Testis (tissue), 2 donors: ENCODE measurements at regions not wholly inside any gene's neighbourhood (a gene's known extent, or its start where the extent isn't known, plus 50 kb on each side); places are given as distances from the start of the nearest gene placed in this dataset.
A peak's percentile ranks its signal among the peaks of the same experiment; 100 is the strongest.

Source experiments
- DNase-seq: peaks from one replicate; pipeline ENCODE4 v3.0.0-alpha.2; 2019
- H3K27ac ChIP-seq, 2 donors: fragments of 200-600 bp; sonication (generic); one replicate each; pipeline ENCODE4 v1.5.1; 2019
- H3K27me3 ChIP-seq: fragments of 200-600 bp; sonication (generic); one replicate; pipeline ENCODE4 v1.5.1; 2019
- H3K36me3 ChIP-seq: fragments of 200-600 bp; sonication (generic); one replicate; pipeline ENCODE4 v1.5.1; 2017; ENCODE audit warnings: low read depth; ENCODE audit errors: missing control alignments
- H3K4me1 ChIP-seq: fragments of 200-600 bp; sonication (generic); one replicate; pipeline ENCODE4 v1.5.1; 2019
- H3K4me3 ChIP-seq, 2 donors: fragments of 200-600 bp; sonication (generic); one replicate each; pipeline ENCODE4 v1.5.1; 2017 to 2019
- H3K9me3 ChIP-seq: fragments of 200-600 bp; sonication (generic); one replicate; pipeline ENCODE4 v1.5.1; 2017
- POLR2A ChIP-seq: fragments of 450-650 bp; IDR thresholded peaks from one replicate; pipeline ENCODE4 v1.6.1; 2017; ENCODE audit warnings: antibody characterized with exemption, mild to moderate bottlenecking, moderate library complexity
- WGBS, 2 donors: methylation state at CpG; one replicate each; pipeline ENCODE4 v1.1.5; 2018; 5-methylcytosine and 5-hydroxymethylcytosine counted together
- intact Hi-C: fragments of 100-400 bp; cut with DNase I; formaldehyde crosslinking; loops from one replicate; pipeline ENCODE4 v1.15.1; 2023; ENCODE audit warnings: low total_unique reads
- TF ChIP-seq, protein P1 (sequence below), 3 experiments: fragments of 450-650 bp in 2 of 3; fragments of 200-600 bp in 1 of 3; sonication (generic) in 1 of 3; IDR thresholded peaks; one replicate each; pipeline ENCODE4 v1.5.1; 2016 to 2019; ENCODE audit warnings: antibody characterized with exemption in 3 of 3, mild to moderate bottlenecking in 2 of 3, moderate library complexity in 1 of 3

DNA sequence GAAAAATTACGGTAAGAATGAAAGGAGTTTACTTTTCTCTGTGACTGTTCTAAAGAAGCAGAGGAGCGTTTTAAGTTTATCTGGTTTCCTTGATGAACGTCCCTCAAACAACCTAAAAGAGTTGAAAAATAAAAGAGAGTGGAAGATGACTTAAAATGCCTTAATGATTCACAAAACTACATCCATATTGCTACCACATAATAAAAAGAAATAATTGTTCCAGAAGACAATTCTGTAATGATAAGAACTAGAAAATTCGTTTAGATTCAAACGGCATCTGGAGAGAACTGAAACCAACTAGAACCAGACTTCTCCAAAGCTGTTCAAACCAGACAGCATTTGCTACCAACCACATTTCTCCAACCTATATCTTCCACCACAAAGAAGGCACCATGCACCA, 68.1 kb downstream of the TEKT4 start:
- Histone ChIP-seq H3K27ac (no peak overlapping the region), H3K27me3 (no peaks in the 10 kb centered on the region), H3K36me3 (no peaks in the 10 kb centered on the region), H3K4me3 (no peak overlapping the region), H3K4me1 (no peaks in the 10 kb centered on the region), H3K9me3 (no peaks in the 10 kb centered on the region)
- no peak for TF ChIP-seq POLR2A
- TF ChIP-seq, protein P1, sequence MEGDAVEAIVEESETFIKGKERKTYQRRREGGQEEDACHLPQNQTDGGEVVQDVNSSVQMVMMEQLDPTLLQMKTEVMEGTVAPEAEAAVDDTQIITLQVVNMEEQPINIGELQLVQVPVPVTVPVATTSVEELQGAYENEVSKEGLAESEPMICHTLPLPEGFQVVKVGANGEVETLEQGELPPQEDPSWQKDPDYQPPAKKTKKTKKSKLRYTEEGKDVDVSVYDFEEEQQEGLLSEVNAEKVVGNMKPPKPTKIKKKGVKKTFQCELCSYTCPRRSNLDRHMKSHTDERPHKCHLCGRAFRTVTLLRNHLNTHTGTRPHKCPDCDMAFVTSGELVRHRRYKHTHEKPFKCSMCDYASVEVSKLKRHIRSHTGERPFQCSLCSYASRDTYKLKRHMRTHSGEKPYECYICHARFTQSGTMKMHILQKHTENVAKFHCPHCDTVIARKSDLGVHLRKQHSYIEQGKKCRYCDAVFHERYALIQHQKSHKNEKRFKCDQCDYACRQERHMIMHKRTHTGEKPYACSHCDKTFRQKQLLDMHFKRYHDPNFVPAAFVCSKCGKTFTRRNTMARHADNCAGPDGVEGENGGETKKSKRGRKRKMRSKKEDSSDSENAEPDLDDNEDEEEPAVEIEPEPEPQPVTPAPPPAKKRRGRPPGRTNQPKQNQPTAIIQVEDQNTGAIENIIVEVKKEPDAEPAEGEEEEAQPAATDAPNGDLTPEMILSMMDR (IDR thresholded peaks at IDR 0.05) = no peak
- intact Hi-C loops = no loop called here
- WGBS, 2 donors = 70% methylated on average over 5 of the region's 5 CpGs
- DNase-seq = no peak

DNA sequence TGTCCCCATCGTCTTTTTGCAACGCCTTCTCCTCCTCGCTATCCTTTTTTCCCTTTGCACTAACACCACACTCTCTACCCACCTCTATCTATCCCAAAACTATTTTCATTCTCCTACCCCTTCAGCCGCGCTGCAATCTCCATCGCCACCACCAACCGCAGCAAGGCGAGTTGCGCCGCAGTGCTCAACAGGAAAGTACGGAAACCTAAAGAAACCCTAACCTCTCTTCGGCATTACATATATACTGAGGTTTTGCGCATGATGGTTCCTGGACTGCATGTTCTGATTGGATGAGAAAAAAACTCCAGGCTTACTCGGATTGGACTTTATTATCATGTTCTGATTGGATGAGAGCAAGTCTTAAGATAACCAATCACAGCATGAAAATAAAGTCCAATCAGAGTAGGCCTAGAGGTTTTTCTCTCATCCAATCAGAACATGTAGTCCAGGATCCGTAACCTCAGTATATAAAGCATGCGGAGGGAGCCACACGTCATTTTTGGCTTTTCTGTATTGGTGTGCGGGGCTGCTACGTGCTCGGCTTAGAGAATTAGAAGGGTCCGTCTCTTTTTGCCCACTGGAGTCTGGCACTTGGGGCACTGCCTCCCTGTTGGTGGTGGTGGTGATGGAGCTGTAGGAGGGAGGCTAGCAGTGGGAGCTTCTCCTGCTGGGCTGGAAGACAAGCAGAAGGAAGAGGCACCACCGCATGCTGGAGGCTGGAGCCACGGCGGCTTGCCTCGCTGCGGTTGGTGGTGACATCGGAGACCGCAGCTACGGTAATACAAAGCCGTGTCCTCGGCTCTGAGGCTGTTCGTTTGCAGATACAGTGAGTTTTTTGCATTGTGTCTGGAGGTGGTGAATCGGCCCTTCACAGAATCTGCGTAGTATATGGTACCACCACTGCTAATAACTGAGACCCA, 76.1 kb downstream of the TEKT4 start:
- Histone ChIP-seq H3K9me3 (no peaks in the 10 kb centered on the region), H3K4me3 (peak overlapping the region; percentile 36 to 53), H3K27me3 (no peaks in the 10 kb centered on the region), H3K27ac (no peak overlapping the region), H3K36me3 (no peaks in the 10 kb centered on the region), H3K4me1 (no peaks in the 10 kb centered on the region)
- 69 to 71% methylated on average over 34 of the region's 34 CpGs for WGBS, 2 donors
- DNase-seq = peak; percentile 67
- TF ChIP-seq POLR2A = no peak
- TF ChIP-seq, protein P1 (IDR thresholded peaks at IDR 0.05) = no peak
- intact Hi-C loops = no loop called here

DNA sequence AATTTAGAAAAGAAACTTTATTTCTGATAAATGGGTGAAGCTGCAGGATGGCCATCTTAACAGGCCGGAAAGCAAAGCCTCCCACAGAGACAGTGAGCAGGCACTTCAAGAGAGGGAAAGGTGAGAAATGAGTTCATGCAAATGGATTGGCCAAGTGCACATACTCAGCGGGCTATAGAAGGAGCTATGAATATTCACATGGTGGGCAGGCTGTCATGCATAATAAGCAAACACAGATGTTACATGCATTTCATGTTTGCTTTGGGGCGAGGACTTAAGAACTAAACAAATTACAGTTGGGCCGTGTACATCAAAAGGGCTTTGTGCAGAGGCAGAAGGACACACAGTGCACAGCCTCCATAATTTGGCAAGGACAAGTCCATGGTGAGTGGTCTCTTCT, 69.8 kb upstream of the MAL start:
- H3K27me3 ChIP-seq = no peaks in the 10 kb centered on the region
- H3K4me1 ChIP-seq = no peaks in the 10 kb centered on the region
- 66 to 80% methylated on average over 4 of the region's 4 CpGs for whole genome bisulfite sequencing, 2 donors
- no peak for TF ChIP-seq POLR2A
- TF ChIP-seq, protein P1 (IDR thresholded peaks at IDR 0.05) = no peak
- intact Hi-C loops = no loop called here
- no peaks in the 10 kb centered on the region for H3K36me3 ChIP-seq
- no peak overlapping the region for H3K4me3 ChIP-seq
- no peaks in the 10 kb centered on the region for H3K9me3 ChIP-seq
- DNase-seq = no peak
- no peak overlapping the region for H3K27ac ChIP-seq

DNA sequence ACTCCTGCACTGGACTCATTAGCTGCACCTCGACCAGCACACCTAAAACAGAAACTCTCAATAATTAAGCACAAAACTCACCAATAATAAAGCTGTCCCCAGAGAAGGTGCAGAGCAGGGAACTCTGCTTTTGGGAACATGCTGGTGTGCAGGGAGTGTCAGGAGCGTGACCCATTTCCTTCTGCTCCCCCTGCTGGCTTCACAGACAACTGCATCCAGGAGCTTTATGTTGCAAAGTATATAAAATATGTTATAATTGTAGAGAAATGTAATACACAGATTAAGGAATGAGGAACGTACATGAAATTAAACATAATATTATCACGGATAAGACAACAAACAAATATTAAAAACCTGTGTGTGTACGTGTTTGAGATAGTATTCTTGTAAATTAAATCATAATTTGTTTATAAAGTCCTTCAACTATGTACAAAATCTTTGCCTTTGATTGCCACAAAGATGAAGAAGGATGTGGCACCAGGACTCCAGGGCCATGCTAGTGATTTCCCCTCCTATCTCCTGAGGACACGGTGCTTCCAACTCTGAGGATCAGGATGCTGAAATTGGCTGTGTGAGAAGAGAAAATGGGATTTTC, 68.6 kb upstream of the MAL start:
- no peak for TF ChIP-seq POLR2A
- TF ChIP-seq, protein P1 (IDR thresholded peaks at IDR 0.05) = peak; percentile 38 to 79 (median 48)
- Histone ChIP-seq H3K9me3 (no peaks in the 10 kb centered on the region), H3K27ac (no peak overlapping the region), H3K4me3 (no peak overlapping the region), H3K27me3 (no peaks in the 10 kb centered on the region), H3K4me1 (no peaks in the 10 kb centered on the region), H3K36me3 (no peaks in the 10 kb centered on the region)
- intact Hi-C loops = no loop called here
- DNase-seq = peak; percentile 34
- 25 to 26% methylated on average over 6 of the region's 6 CpGs for WGBS, 2 donors
